Cardiac muscle cell (in vitro differentiated cells and primary cell): ENCODE measurements at regions not wholly inside any gene's neighbourhood (a gene's known extent, or its start where the extent isn't known, plus 50 kb on each side); places are given as distances from the start of the nearest gene placed in this dataset.

Source experiments
- DNase-seq, 2 donors: peaks; one replicate each; pipeline versions ENCODE4 v3.0.0 to v3.0.0-alpha.2; 2010 to 2017; ENCODE audit warnings: low read depth in 1 of 2, low spot score in 1 of 2
- H3K27ac ChIP-seq: fragments of 200-600 bp; sonication (generic); 2 replicates; pipeline ENCODE4 v1.5.1; 2016
- H3K27me3 ChIP-seq: fragments of 200-600 bp; sonication (generic); 2 replicates; pipeline ENCODE4 v1.6.0; 2016; ENCODE audit warnings: control low read depth
- H3K36me3 ChIP-seq: fragments of 200-600 bp; sonication (generic); 2 replicates; pipeline ENCODE4 v1.5.1; 2016; ENCODE audit warnings: control low read depth
- H3K4me1 ChIP-seq: fragments of 200-600 bp; sonication (generic); 2 replicates; pipeline ENCODE4 v1.8.1; 2017; ENCODE audit warnings: low read depth, mild to moderate bottlenecking, mixed run types
- H3K4me3 ChIP-seq: fragments of 200-600 bp; sonication (generic); 2 replicates; pipeline ENCODE4 v1.5.1; 2016; ENCODE audit warnings: mild to moderate bottlenecking
- H3K9me3 ChIP-seq: fragments of 200-600 bp; sonication (generic); 2 replicates; pipeline ENCODE4 v1.5.1; 2017; ENCODE audit warnings: low read depth, mild to moderate bottlenecking, control low read depth
- CTCF ChIP-seq: IDR thresholded peaks from 2 replicates; pipeline ENCODE4 v1.5.1; 2012; ENCODE audit warnings: low read depth, mild to moderate bottlenecking, low read length

DNA sequence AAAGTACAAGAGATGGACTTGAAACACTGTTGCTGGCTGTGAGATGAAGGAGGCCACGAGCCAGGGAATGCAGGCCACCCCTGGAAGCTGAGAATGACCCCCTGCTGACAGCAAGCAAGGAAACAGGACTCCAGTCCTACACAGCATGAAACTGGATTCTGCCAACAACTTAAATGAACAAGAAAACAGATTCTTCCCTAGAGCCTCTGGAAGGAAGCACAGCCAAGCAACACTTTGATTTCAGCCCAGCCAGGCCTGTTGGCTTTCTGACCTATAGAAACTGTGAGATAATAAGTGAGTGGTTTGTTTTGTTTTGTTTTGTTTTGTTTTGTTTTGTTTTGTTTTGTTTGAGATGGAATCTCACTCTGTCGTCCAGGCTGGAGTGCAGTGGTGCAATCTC lies 105.3 kb upstream of the CACNA1A start:
- TF ChIP-seq CTCF = no peak
- no peaks in the 10 kb centered on the region for H3K36me3 ChIP-seq
- no peak overlapping the region for H3K27ac ChIP-seq
- no peaks in the 10 kb centered on the region for H3K4me1 ChIP-seq
- DNase-seq = no peak
- H3K9me3 ChIP-seq = no peaks in the 10 kb centered on the region
- no peak overlapping the region for H3K4me3 ChIP-seq
- no peaks in the 10 kb centered on the region for H3K27me3 ChIP-seq

DNA sequence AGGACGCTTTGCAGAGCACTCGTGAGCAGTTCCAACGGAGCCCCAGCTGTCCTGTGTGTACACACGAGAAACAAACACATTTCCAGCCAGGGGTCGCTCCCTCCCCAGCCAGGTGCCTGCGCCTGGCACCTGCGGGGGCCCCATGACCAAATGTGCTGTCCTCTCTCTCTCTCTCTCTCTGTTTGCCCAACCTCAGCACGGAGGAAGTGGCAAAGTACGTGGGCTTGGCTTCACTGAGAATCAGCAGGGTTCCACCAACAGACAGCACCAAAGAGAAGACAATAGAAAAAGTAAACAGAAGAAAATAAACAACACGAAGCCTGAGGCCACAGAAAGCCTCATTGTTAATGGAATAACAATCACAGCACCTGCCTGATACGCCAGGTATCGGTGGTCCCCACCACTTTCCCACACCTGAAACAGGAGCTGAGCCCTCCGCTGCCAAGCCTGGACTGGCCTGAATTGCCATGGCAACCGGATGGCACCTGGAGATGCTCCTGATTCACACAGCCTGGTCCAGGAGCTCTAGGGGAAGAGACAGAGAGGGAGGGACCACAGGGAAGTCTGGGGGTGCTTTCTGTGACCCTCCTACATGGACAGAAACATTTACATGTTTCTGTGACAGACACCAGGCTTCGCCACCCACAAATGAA lies 103.9 kb upstream of the CACNA1A start:
- Histone ChIP-seq H3K27me3 (no peaks in the 10 kb centered on the region), H3K4me1 (peaks cover under 1% of the 10 kb centered on the region), H3K9me3 (no peaks in the 10 kb centered on the region), H3K4me3 (no peak overlapping the region), H3K36me3 (no peaks in the 10 kb centered on the region), H3K27ac (no peak overlapping the region)
- TF ChIP-seq CTCF = no peak
- DNase-seq = peak in 1 of 2 donors; percentile 9

- Histone ChIP-seq H3K27me3 (no peaks in the 10 kb centered on the region), H3K36me3 (no peaks in the 10 kb centered on the region), H3K4me3 (no peak overlapping the region), H3K27ac (no peak overlapping the region), H3K4me1 (peaks cover 4% of the 10 kb centered on the region), H3K9me3 (no peaks in the 10 kb centered on the region)
- TF ChIP-seq CTCF = no peak
- DNase-seq = no peak
These were observed 99.9 kb upstream of the CACNA1A start for GRCh38 chr19:13606156-13606555.

DNA sequence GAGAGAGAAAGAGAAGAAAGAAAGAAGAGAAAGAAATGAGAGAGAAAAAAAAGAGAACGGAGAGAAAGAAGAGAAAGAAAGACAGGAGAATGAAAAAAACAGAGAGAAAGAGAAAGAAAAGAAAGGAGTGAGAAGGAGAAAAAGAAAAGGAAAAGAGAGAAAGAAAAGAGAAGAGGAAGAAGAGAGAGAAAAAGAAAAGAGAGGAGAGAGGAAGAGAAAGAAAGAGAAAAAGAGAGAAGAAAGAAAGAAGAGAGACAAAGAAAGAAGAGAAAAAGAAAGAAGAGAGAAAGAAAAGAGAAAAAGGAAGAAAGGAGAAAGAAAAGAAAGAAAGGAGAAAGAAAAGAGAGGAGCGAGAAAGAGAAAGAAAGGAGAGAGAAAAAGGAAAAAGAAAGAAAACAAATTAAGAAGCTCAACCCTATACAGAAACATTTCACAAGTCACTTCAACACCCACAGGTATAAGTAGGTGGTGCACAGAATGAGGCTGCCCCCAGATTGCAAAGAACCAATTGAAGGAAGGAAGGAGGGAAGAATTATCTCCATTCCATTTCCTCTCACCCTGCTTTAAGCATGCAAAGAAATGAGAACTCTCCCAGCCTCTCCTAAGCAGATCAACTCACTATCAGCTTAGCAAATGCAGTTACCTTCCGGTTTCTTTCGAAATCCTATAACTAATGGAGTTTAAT lies 98.8 kb upstream of the CACNA1A start:
- Histone ChIP-seq H3K4me3 (no peak overlapping the region), H3K27me3 (no peaks in the 10 kb centered on the region), H3K36me3 (no peaks in the 10 kb centered on the region), H3K27ac (no peak overlapping the region), H3K4me1 (peaks cover 4% of the 10 kb centered on the region), H3K9me3 (no peaks in the 10 kb centered on the region)
- DNase-seq = no peak
- TF ChIP-seq CTCF = no peak

- Histone ChIP-seq H3K4me1 (peaks cover 4% of the 10 kb centered on the region), H3K36me3 (no peaks in the 10 kb centered on the region), H3K9me3 (no peaks in the 10 kb centered on the region), H3K27me3 (no peaks in the 10 kb centered on the region), H3K4me3 (no peak overlapping the region), H3K27ac (no peak overlapping the region)
- DNase-seq = no peak
- no peak for TF ChIP-seq CTCF
These were observed 94.5 kb upstream of the CACNA1A start for GRCh38 chr19:13600802-13601201.
